ENCODE measurements at regions not wholly inside any gene's neighbourhood (a gene's known extent, or its start where the extent isn't known, plus 50 kb on each side); places are given as distances from the start of the nearest gene placed in this dataset.

DNA sequence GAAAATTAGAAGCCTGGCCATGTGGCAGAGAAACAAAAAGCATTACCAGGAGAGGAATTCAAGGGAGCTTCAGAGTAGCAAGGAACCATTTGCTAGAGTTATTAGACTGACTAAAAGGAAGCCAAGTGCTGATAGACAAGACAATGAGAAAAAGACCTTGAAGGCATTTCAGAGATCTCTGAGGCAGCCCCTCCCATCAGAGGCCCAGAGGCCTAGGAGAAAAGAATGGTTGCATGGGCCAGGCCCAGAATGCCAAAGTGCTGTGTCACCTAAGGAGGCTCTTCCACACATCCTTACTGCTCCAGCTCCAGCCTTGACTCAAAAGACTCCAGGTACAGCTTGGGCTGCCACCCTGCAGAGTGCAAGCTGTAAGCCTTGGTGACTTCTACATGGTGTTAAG is 61.8 kb upstream of the POU2AF2 start:
- H3K9me3 ChIP-seq: no peaks in the 10 kb centered on the region
- TF ChIP-seq, protein P1, sequence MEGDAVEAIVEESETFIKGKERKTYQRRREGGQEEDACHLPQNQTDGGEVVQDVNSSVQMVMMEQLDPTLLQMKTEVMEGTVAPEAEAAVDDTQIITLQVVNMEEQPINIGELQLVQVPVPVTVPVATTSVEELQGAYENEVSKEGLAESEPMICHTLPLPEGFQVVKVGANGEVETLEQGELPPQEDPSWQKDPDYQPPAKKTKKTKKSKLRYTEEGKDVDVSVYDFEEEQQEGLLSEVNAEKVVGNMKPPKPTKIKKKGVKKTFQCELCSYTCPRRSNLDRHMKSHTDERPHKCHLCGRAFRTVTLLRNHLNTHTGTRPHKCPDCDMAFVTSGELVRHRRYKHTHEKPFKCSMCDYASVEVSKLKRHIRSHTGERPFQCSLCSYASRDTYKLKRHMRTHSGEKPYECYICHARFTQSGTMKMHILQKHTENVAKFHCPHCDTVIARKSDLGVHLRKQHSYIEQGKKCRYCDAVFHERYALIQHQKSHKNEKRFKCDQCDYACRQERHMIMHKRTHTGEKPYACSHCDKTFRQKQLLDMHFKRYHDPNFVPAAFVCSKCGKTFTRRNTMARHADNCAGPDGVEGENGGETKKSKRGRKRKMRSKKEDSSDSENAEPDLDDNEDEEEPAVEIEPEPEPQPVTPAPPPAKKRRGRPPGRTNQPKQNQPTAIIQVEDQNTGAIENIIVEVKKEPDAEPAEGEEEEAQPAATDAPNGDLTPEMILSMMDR (IDR thresholded peaks at IDR 0.05): no peak
- no peak overlapping the region for H3K27ac ChIP-seq
- no peaks in the 10 kb centered on the region for H3K27me3 ChIP-seq
- H3K4me1 ChIP-seq (ENCODE audit: control insufficient read depth in 1 of 2, insufficient read depth in 1 of 2, low read depth in 1 of 2, low read length in 1 of 2): no peaks in the 10 kb centered on the region
- no peaks in the 10 kb centered on the region for H3K36me3 ChIP-seq
- H3K4me3 ChIP-seq (ENCODE audit: low read depth in 1 of 2, low read length in 1 of 2): no peak overlapping the region

DNA sequence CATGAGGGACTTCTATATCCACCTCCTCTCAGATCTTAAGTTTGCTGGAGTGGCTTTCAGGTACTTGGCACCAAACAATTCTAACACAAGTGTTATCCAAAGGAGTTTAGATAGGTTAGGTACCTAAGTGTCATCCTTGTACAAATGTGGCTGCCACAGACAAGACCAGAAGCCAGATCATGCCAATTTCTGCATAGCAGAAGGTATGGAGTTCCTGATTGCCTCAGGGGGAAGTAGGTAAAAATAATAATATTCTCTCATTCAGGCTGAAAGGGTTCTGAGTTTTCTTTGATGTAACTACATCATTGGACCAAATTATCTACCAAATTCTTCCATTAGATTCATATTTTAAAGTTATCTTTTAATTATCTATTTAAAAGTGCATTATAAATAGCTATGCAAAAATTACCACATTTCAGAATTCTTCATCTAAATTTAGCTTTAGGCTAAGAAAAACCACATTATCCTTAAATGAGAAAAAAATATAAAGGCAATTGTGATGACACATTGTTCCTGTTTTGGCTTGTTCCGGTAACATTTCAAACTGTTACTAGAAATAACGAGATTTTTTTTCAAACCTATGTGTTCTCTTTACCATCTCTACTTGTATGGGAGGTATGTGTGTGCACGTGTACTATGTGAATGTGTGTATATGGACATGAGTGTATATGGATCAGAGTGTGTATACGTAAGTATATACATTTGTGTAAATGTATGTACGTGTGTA is 66.2 kb upstream of the POU2AF2 start:
- no peaks in the 10 kb centered on the region for H3K4me1 ChIP-seq (ENCODE audit: control insufficient read depth in 1 of 2, insufficient read depth in 1 of 2, low read depth in 1 of 2, low read length in 1 of 2)
- H3K9me3 ChIP-seq: no peaks in the 10 kb centered on the region
- H3K36me3 ChIP-seq: no peaks in the 10 kb centered on the region
- H3K4me3 ChIP-seq (ENCODE audit: low read depth in 1 of 2, low read length in 1 of 2): no peak overlapping the region
- H3K27ac ChIP-seq: no peak overlapping the region
- TF ChIP-seq, protein P1 (IDR thresholded peaks at IDR 0.05): no peak
- H3K27me3 ChIP-seq: no peaks in the 10 kb centered on the region

DNA sequence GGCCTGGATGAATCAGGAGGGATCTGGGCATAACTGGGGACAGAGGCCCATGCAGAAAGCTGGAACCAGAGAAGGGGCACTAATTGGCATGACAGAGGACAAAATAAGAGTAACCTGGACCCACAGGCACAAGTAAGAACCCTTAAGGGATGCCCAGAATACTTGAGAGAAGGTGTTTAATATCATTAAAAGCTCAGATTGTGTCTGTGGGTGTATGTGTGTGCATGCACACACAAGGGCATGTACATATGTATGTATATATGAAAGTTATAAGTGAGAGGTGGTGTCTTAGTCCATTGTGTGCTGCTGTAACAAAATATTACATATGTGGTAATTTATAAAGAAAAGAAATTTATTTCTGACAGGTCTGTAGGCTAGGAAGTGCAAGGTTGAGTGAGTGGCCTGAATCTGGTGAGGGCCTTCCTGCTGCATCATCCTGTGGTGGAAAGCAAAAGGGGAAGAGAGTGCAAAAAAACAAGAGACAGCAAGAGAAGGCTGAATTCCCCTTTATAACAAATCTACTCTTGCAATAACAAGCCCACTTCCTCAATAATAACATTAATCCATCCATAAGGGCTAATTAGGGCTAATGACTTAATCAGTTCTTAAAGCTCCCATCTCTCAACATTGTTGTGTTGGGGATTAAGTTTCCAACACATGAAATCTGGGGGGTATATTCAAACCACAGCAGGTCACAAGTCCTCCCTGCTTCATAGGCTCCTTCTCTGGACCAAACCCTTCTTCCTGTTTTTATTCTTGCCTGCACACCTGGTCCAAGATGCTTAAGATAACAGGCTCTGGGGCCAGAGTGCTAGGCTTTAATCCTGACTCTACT is 68.3 kb upstream of the POU2AF2 start:
- no peak overlapping the region for H3K27ac ChIP-seq
- no peaks in the 10 kb centered on the region for H3K9me3 ChIP-seq
- H3K36me3 ChIP-seq: no peaks in the 10 kb centered on the region
- H3K4me1 ChIP-seq (ENCODE audit: control insufficient read depth in 1 of 2, insufficient read depth in 1 of 2, low read depth in 1 of 2, low read length in 1 of 2): no peaks in the 10 kb centered on the region
- H3K4me3 ChIP-seq (ENCODE audit: low read depth in 1 of 2, low read length in 1 of 2): no peak overlapping the region
- H3K27me3 ChIP-seq: no peaks in the 10 kb centered on the region
- TF ChIP-seq, protein P1 (IDR thresholded peaks at IDR 0.05): no peak

DNA sequence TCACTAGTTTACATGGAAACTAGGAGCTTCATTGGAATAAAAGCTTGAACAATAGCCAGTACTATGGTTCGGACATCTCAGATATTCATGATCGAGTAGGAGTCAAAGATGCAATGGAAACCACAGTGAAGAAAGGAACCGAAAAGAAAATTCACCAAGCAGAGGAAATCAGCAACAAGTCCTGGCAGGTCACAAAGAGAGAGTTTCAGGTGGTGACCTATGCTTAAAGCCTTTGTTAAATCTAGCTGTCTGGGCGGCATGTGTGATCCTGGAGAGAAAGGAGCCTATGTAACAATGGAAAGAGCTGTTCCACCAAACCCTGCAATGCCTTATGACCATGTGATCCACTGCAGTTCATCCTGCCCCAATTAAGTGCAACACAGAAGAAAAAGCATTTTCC is 68.9 kb upstream of the POU2AF2 start:
- Histone ChIP-seq H3K9me3 (no peaks in the 10 kb centered on the region), H3K4me3 (ENCODE audit: low read depth in 1 of 2, low read length in 1 of 2) (no peak overlapping the region), H3K27ac (no peak overlapping the region), H3K27me3 (no peaks in the 10 kb centered on the region), H3K4me1 (ENCODE audit: control insufficient read depth in 1 of 2, insufficient read depth in 1 of 2, low read depth in 1 of 2, low read length in 1 of 2) (no peaks in the 10 kb centered on the region), H3K36me3 (no peaks in the 10 kb centered on the region)
- TF ChIP-seq, protein P1 (IDR thresholded peaks at IDR 0.05): no peak

DNA sequence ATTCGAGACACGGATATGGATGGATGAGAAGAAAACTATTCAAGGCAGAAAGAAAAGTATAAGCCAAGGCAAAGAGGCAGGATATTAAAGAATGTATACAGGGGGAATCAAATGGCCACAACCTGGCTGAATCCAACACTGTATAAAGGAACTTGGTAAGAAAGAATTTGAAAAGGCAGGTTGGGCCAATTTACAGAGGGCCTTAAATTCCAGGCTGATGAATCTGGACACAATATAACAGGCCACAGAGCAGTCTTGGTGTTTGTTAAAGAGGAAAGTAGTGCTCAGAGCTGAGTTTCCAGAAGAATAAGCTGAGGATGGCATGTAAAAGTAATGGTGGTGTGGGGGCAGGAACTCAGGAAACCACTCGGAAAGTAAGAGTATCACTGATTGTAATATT is 72.3 kb upstream of the POU2AF2 start:
- no peaks in the 10 kb centered on the region for H3K9me3 ChIP-seq
- H3K4me1 ChIP-seq (ENCODE audit: control insufficient read depth in 1 of 2, insufficient read depth in 1 of 2, low read depth in 1 of 2, low read length in 1 of 2): no peaks in the 10 kb centered on the region
- H3K27me3 ChIP-seq: no peaks in the 10 kb centered on the region
- H3K36me3 ChIP-seq: no peaks in the 10 kb centered on the region
- H3K27ac ChIP-seq: no peak overlapping the region
- TF ChIP-seq, protein P1 (IDR thresholded peaks at IDR 0.05): no peak
- no peak overlapping the region for H3K4me3 ChIP-seq (ENCODE audit: low read depth in 1 of 2, low read length in 1 of 2)
